ENCODE measurements at regions not wholly inside any gene's neighbourhood (a gene's known extent, or its start where the extent isn't known, plus 50 kb on each side); places are given as distances from the start of the nearest gene placed in this dataset.
"Not testable (repeated sequence)": the region's sequence is repeated elsewhere in the genome, so short reads cannot be mapped to it uniquely, and the experiment has no call there.

- no peaks in the 10 kb centered on the region for H3K27me3 ChIP-seq (ENCODE audit: low read depth, low read length)
- no peak overlapping the region for H3K4me3 ChIP-seq (ENCODE audit: low read depth in 1 of 2, low read length in 2 of 2)
- H3K27ac ChIP-seq (ENCODE audit: low read length), result no peak overlapping the region
- H3K9me3 ChIP-seq (ENCODE audit: control insufficient read depth in 1 of 2, low read length in 2 of 2), result peaks cover 0 to 4% of the 10 kb centered on the region in 2 donors
- peaks cover 0 to 4% of the 10 kb centered on the region in 2 donors for H3K4me1 ChIP-seq (ENCODE audit: control insufficient read depth in 1 of 2, insufficient read depth in 2 of 2, low read length in 2 of 2)
- H3K36me3 ChIP-seq (ENCODE audit: control insufficient read depth in 1 of 2, insufficient read depth in 2 of 2, low read length in 2 of 2), result no peaks in the 10 kb centered on the region
Measured at GRCh38 chr12:19804737-19805136, 365.4 kb downstream of the AEBP2 start.

GRCh38 chr12:19808371-19808770 lies 369.1 kb downstream of the AEBP2 start:
- peaks cover 0 to 4% of the 10 kb centered on the region in 2 donors for H3K4me1 ChIP-seq (ENCODE audit: control insufficient read depth in 1 of 2, insufficient read depth in 2 of 2, low read length in 2 of 2)
- H3K9me3 ChIP-seq (ENCODE audit: control insufficient read depth in 1 of 2, low read length in 2 of 2), result peaks cover 0 to 4% of the 10 kb centered on the region in 2 donors
- H3K27me3 ChIP-seq (ENCODE audit: low read depth, low read length), result no peaks in the 10 kb centered on the region
- no peak overlapping the region for H3K27ac ChIP-seq (ENCODE audit: low read length)
- no peak overlapping the region for H3K4me3 ChIP-seq (ENCODE audit: low read depth in 1 of 2, low read length in 2 of 2)
- H3K36me3 ChIP-seq (ENCODE audit: control insufficient read depth in 1 of 2, insufficient read depth in 2 of 2, low read length in 2 of 2), result no peaks in the 10 kb centered on the region

GRCh38 chr12:19810213-19810612 lies 370.9 kb downstream of the AEBP2 start:
- Histone ChIP-seq H3K27me3 (ENCODE audit: low read depth, low read length) (no peaks in the 10 kb centered on the region), H3K36me3 (ENCODE audit: control insufficient read depth in 1 of 2, insufficient read depth in 2 of 2, low read length in 2 of 2) (no peaks in the 10 kb centered on the region), H3K27ac (ENCODE audit: low read length) (no peak overlapping the region), H3K9me3 (ENCODE audit: control insufficient read depth in 1 of 2, low read length in 2 of 2) (peaks cover 0 to 4% of the 10 kb centered on the region in 2 donors), H3K4me3 (ENCODE audit: low read depth in 1 of 2, low read length in 2 of 2) (no peak overlapping the region), H3K4me1 (ENCODE audit: control insufficient read depth in 1 of 2, insufficient read depth in 2 of 2, low read length in 2 of 2) (peaks cover 0 to 4% of the 10 kb centered on the region in 2 donors)

- no peaks in the 10 kb centered on the region for H3K27me3 ChIP-seq (ENCODE audit: low read depth, low read length)
- peaks cover 0 to 4% of the 10 kb centered on the region in 2 donors for H3K4me1 ChIP-seq (ENCODE audit: control insufficient read depth in 1 of 2, insufficient read depth in 2 of 2, low read length in 2 of 2)
- H3K36me3 ChIP-seq (ENCODE audit: control insufficient read depth in 1 of 2, insufficient read depth in 2 of 2, low read length in 2 of 2), result no peaks in the 10 kb centered on the region
- no peak overlapping the region for H3K27ac ChIP-seq (ENCODE audit: low read length)
- no peak overlapping the region for H3K4me3 ChIP-seq (ENCODE audit: low read depth in 1 of 2, low read length in 2 of 2)
- H3K9me3 ChIP-seq (ENCODE audit: control insufficient read depth in 1 of 2, low read length in 2 of 2), result peaks cover 0 to 4% of the 10 kb centered on the region in 2 donors
Measured at GRCh38 chr12:19811922-19812321, 372.6 kb downstream of the AEBP2 start.

GRCh38 chr12:19819231-19819630 lies 379.9 kb downstream of the AEBP2 start:
- Histone ChIP-seq H3K36me3 (ENCODE audit: control insufficient read depth in 1 of 2, insufficient read depth in 2 of 2, low read length in 2 of 2) (no peaks in the 10 kb centered on the region), H3K4me3 (ENCODE audit: low read depth in 1 of 2, low read length in 2 of 2) (no peak overlapping the region), H3K4me1 (ENCODE audit: control insufficient read depth in 1 of 2, insufficient read depth in 2 of 2, low read length in 2 of 2) (no peaks in the 10 kb centered on the region), H3K27me3 (ENCODE audit: low read depth, low read length) (no peaks in the 10 kb centered on the region), H3K27ac (ENCODE audit: low read length) (no peak overlapping the region), H3K9me3 (ENCODE audit: control insufficient read depth in 1 of 2, low read length in 2 of 2) (no peaks in the 10 kb centered on the region)

- Histone ChIP-seq H3K4me1 (ENCODE audit: control insufficient read depth in 1 of 2, insufficient read depth in 2 of 2, low read length in 2 of 2) (no peaks in the 10 kb centered on the region), H3K9me3 (ENCODE audit: control insufficient read depth in 1 of 2, low read length in 2 of 2) (peaks cover 0 to 4% of the 10 kb centered on the region in 2 donors), H3K4me3 (ENCODE audit: low read depth in 1 of 2, low read length in 2 of 2) (no peak overlapping the region)
Measured at GRCh38 chr12:19822476-19822875, 383.2 kb downstream of the AEBP2 start.

GRCh38 chr12:19823326-19823725 lies 384.0 kb downstream of the AEBP2 start:
- H3K27ac ChIP-seq (ENCODE audit: low read length); H3K36me3 ChIP-seq (ENCODE audit: control insufficient read depth in 1 of 2, insufficient read depth in 2 of 2, low read length in 2 of 2); H3K4me3 ChIP-seq (ENCODE audit: low read depth in 1 of 2, low read length in 2 of 2); H3K9me3 ChIP-seq (ENCODE audit: control insufficient read depth in 1 of 2, low read length in 2 of 2); H3K4me1 ChIP-seq (ENCODE audit: control insufficient read depth in 1 of 2, insufficient read depth in 2 of 2, low read length in 2 of 2); H3K27me3 ChIP-seq (ENCODE audit: low read depth, low read length): not testable (repeated sequence)

More at GRCh38 chr12:19822476-19822875, 383.2 kb downstream of the AEBP2 start:
- no peak overlapping the region for H3K27ac ChIP-seq (ENCODE audit: low read length)
- no peaks in the 10 kb centered on the region for H3K36me3 ChIP-seq (ENCODE audit: control insufficient read depth in 1 of 2, insufficient read depth in 2 of 2, low read length in 2 of 2)
- no peaks in the 10 kb centered on the region for H3K27me3 ChIP-seq (ENCODE audit: low read depth, low read length)

GRCh38 chr12:19826980-19827550 lies 387.8 kb downstream of the AEBP2 start:
- no peaks in the 10 kb centered on the region for H3K36me3 ChIP-seq (ENCODE audit: control insufficient read depth in 1 of 2, insufficient read depth in 2 of 2, low read length in 2 of 2)
- H3K4me3 ChIP-seq (ENCODE audit: low read depth in 1 of 2, low read length in 2 of 2), result no peak overlapping the region
- peaks cover 0 to 7% of the 10 kb centered on the region in 2 donors for H3K9me3 ChIP-seq (ENCODE audit: control insufficient read depth in 1 of 2, low read length in 2 of 2)
- H3K27ac ChIP-seq (ENCODE audit: low read length), result no peak overlapping the region
- H3K4me1 ChIP-seq (ENCODE audit: control insufficient read depth in 1 of 2, insufficient read depth in 2 of 2, low read length in 2 of 2), result peaks cover 0 to 5% of the 10 kb centered on the region in 2 donors
- no peaks in the 10 kb centered on the region for H3K27me3 ChIP-seq (ENCODE audit: low read depth, low read length)

- Histone ChIP-seq H3K4me3 (ENCODE audit: low read depth in 1 of 2, low read length in 2 of 2) (no peak overlapping the region), H3K27ac (ENCODE audit: low read length) (no peak overlapping the region), H3K27me3 (ENCODE audit: low read depth, low read length) (no peaks in the 10 kb centered on the region), H3K4me1 (ENCODE audit: control insufficient read depth in 1 of 2, insufficient read depth in 2 of 2, low read length in 2 of 2) (peaks cover 0 to 5% of the 10 kb centered on the region in 2 donors), H3K36me3 (ENCODE audit: control insufficient read depth in 1 of 2, insufficient read depth in 2 of 2, low read length in 2 of 2) (no peaks in the 10 kb centered on the region), H3K9me3 (ENCODE audit: control insufficient read depth in 1 of 2, low read length in 2 of 2) (peaks cover 0 to 7% of the 10 kb centered on the region in 2 donors)
Measured at GRCh38 chr12:19829100-19829853, 390.0 kb downstream of the AEBP2 start.

GRCh38 chr12:19830446-19830845 lies 391.2 kb downstream of the AEBP2 start:
- Histone ChIP-seq H3K36me3 (ENCODE audit: control insufficient read depth in 1 of 2, insufficient read depth in 2 of 2, low read length in 2 of 2) (no peaks in the 10 kb centered on the region), H3K27ac (ENCODE audit: low read length) (no peak overlapping the region), H3K27me3 (ENCODE audit: low read depth, low read length) (no peaks in the 10 kb centered on the region), H3K4me1 (ENCODE audit: control insufficient read depth in 1 of 2, insufficient read depth in 2 of 2, low read length in 2 of 2) (peaks cover 0 to 5% of the 10 kb centered on the region in 2 donors), H3K9me3 (ENCODE audit: control insufficient read depth in 1 of 2, low read length in 2 of 2) (peaks cover 0 to 7% of the 10 kb centered on the region in 2 donors), H3K4me3 (ENCODE audit: low read depth in 1 of 2, low read length in 2 of 2) (no peak overlapping the region)

GRCh38 chr12:19833775-19834501 lies 394.6 kb downstream of the AEBP2 start:
- no peaks in the 10 kb centered on the region for H3K36me3 ChIP-seq (ENCODE audit: control insufficient read depth in 1 of 2, insufficient read depth in 2 of 2, low read length in 2 of 2)
- H3K27ac ChIP-seq (ENCODE audit: low read length), result no peak overlapping the region
- H3K4me1 ChIP-seq (ENCODE audit: control insufficient read depth in 1 of 2, insufficient read depth in 2 of 2, low read length in 2 of 2), result peaks cover 0 to 5% of the 10 kb centered on the region in 2 donors
- no peaks in the 10 kb centered on the region for H3K9me3 ChIP-seq (ENCODE audit: control insufficient read depth in 1 of 2, low read length in 2 of 2)
- no peaks in the 10 kb centered on the region for H3K27me3 ChIP-seq (ENCODE audit: low read depth, low read length)
- no peak overlapping the region for H3K4me3 ChIP-seq (ENCODE audit: low read depth in 1 of 2, low read length in 2 of 2)

All from muscle layer of duodenum (tissue), 2 donors.